HL-60 (cell line): ENCODE measurements at regions not wholly inside any gene's neighbourhood (a gene's known extent, or its start where the extent isn't known, plus 50 kb on each side); places are given as distances from the start of the nearest gene placed in this dataset.

Source experiments
- DNase-seq, 2 experiments: peaks; one replicate each; pipeline ENCODE4 v3.0.0-alpha.2; 2010 to 2020; ENCODE audit warnings: low read depth in 1 of 2, low spot score in 1 of 2
- H3K27ac ChIP-seq: fragments of 250-450 bp; sonication (Bioruptor Pico); replicated peaks from 2 replicates; pipeline ENCODE4 v1.5.1; 2020; ENCODE audit warnings: mild to moderate bottlenecking, moderate library complexity
- H3K27me3 ChIP-seq: fragments of 250-450 bp; sonication (Bioruptor Pico); 2 replicates; pipeline ENCODE4 v1.5.1; 2021; ENCODE audit warnings: mild to moderate bottlenecking, moderate library complexity; ENCODE audit not compliant: insufficient read depth, poor library complexity, severe bottlenecking
- H3K4me3 ChIP-seq: replicated peaks from 2 replicates; pipeline ENCODE4 v1.5.1; 2011; ENCODE audit warnings: mild to moderate bottlenecking, control low read depth, low read length; ENCODE audit not compliant: insufficient read depth
- GABPA ChIP-seq: IDR thresholded peaks from 2 replicates; pipeline ENCODE4 v1.6.1; 2012; ENCODE audit warnings: low read depth
- POLR2AphosphoS5 ChIP-seq: IDR thresholded peaks from 2 replicates; pipeline ENCODE4 v1.6.1; 2012; ENCODE audit warnings: low read depth
- REST ChIP-seq: IDR thresholded peaks from 2 replicates; pipeline ENCODE4 v1.6.1; 2012; ENCODE audit warnings: low read depth; ENCODE audit not compliant: insufficient replicate concordance
- SPI1 ChIP-seq: IDR thresholded peaks from 2 replicates; pipeline ENCODE4 v1.6.1; 2012; ENCODE audit warnings: low read depth, mild to moderate bottlenecking, borderline replicate concordance
- TF ChIP-seq, protein P1 (sequence below): IDR thresholded peaks from one replicate; pipeline ENCODE4 v1.5.1; 2011; ENCODE audit warnings: low read length, control low read depth, inconsistent platforms; ENCODE audit not compliant: insufficient read depth

DNA sequence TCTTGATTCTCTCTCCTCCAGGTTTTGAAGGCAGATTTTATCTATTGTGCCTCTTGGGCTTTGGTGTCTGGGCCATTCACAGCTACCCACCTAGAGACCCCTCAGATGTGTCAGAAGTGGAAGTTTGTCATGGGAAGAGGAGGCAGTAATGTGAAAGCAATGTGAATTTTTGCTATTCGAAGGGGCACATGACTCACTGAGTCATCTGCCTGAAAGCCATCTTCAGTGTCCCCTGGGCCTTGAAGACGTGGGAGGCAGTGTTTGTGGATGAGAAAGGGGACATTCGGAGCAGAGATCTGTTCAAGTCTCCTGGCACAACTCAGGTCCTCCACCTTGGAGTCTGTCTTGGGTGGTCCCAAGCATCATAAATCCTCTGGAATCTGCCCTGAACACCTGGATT is 530.2 kb downstream of the NPIPA7 start:
- no peak for DNase-seq
- Histone ChIP-seq H3K27ac (no peak overlapping the region), H3K27me3 (no peaks in the 10 kb centered on the region), H3K4me3 (no peak overlapping the region)
- TF ChIP-seq POLR2AphosphoS5 (no peak), REST (no peak), GABPA (no peak), SPI1 (no peak)
- TF ChIP-seq, protein P1, sequence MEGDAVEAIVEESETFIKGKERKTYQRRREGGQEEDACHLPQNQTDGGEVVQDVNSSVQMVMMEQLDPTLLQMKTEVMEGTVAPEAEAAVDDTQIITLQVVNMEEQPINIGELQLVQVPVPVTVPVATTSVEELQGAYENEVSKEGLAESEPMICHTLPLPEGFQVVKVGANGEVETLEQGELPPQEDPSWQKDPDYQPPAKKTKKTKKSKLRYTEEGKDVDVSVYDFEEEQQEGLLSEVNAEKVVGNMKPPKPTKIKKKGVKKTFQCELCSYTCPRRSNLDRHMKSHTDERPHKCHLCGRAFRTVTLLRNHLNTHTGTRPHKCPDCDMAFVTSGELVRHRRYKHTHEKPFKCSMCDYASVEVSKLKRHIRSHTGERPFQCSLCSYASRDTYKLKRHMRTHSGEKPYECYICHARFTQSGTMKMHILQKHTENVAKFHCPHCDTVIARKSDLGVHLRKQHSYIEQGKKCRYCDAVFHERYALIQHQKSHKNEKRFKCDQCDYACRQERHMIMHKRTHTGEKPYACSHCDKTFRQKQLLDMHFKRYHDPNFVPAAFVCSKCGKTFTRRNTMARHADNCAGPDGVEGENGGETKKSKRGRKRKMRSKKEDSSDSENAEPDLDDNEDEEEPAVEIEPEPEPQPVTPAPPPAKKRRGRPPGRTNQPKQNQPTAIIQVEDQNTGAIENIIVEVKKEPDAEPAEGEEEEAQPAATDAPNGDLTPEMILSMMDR, result no peak

- no peak for DNase-seq
- TF ChIP-seq REST, result no peak
- TF ChIP-seq, protein P1, result no peak
- no peak for TF ChIP-seq POLR2AphosphoS5
- no peak for TF ChIP-seq SPI1
- no peak for TF ChIP-seq GABPA
- no peak overlapping the region for H3K27ac ChIP-seq
- H3K4me3 ChIP-seq, result no peak overlapping the region
- no peaks in the 10 kb centered on the region for H3K27me3 ChIP-seq
Measured at GRCh38 chr16:16910666-16911065, 531.7 kb downstream of the NPIPA7 start.

DNA sequence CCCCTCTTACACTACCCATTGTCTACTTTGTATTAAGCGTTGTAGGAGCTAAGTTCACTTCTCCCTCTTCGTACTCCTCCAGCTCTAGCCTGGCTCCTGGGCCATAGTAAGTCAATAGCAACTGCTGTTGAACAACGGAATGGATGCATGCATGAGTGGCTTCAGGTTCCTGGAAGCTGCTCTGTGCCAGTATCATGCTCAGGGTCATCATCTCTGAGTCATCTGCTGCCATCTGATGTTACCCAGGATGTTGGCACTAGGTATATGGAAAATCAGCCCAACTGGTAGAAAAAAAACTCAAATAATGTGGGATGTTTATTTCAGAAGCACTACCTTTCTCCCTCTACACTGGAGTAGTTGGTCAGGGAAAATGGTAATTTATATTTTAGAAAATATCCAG is 536.8 kb downstream of the NPIPA7 start:
- Histone ChIP-seq H3K4me3 (no peak overlapping the region), H3K27me3 (no peaks in the 10 kb centered on the region), H3K27ac (no peak overlapping the region)
- TF ChIP-seq GABPA, result no peak
- DNase-seq, result no peak

DNA sequence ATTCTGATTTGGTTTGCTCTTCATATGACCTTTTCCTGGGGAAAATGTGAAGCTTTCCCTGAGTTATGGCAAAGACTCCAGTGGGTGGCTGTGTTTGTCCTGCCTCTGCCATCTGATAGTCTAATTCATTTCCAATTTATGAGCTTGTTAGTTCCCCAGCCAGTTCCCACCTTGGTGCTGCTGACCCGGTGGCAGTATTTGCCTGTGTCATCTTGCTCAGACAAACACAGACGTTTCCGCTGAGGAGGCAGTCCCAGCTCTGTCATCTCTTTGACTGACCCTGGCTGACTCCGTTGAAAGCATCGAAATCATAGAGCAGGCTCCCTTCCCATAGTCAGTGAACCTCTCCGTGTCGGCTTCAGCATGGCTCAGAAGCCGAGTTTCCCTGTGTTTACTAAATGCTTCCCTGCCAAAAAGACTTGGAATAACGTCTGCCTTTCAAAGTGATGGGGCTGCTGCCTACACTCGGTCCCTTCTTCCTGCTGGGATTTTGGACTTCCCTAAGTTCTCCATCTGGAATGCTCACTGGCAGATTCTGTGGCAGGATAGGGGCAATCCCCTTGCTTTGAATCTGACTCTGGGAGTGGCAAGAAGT is 538.3 kb downstream of the NPIPA7 start:
- no peak overlapping the region for H3K27ac ChIP-seq
- no peak overlapping the region for H3K4me3 ChIP-seq
- H3K27me3 ChIP-seq, result no peaks in the 10 kb centered on the region
- TF ChIP-seq SPI1, result no peak
- no peak for TF ChIP-seq POLR2AphosphoS5
- TF ChIP-seq REST, result no peak
- no peak for TF ChIP-seq GABPA
- TF ChIP-seq, protein P1, result no peak
- no peak for DNase-seq
